ENCODE measurements at regions not wholly inside any gene's neighbourhood (a gene's known extent, or its start where the extent isn't known, plus 50 kb on each side); places are given as distances from the start of the nearest gene placed in this dataset.

DNA sequence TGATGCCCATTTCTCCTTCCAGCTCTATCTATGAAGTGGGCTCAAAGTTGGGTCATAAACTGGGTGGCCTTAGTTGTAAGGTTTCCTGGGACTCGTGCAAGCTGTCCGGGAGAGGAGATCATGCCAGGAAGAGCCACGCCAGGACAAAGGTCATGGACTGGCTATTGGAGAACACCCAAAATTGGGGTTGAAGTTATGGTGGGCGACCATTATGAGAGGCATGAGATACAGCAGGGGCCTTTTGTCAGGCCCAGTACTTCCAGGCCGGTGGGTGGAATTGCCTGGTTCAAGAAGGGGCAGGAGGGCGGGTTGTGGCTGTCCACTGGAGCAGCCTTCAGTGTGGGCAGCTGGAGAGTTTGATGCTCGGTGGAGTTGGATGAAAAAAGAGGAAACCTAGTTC is 225.1 kb upstream of the SSTR4 start:
- TF ChIP-seq, protein P1, sequence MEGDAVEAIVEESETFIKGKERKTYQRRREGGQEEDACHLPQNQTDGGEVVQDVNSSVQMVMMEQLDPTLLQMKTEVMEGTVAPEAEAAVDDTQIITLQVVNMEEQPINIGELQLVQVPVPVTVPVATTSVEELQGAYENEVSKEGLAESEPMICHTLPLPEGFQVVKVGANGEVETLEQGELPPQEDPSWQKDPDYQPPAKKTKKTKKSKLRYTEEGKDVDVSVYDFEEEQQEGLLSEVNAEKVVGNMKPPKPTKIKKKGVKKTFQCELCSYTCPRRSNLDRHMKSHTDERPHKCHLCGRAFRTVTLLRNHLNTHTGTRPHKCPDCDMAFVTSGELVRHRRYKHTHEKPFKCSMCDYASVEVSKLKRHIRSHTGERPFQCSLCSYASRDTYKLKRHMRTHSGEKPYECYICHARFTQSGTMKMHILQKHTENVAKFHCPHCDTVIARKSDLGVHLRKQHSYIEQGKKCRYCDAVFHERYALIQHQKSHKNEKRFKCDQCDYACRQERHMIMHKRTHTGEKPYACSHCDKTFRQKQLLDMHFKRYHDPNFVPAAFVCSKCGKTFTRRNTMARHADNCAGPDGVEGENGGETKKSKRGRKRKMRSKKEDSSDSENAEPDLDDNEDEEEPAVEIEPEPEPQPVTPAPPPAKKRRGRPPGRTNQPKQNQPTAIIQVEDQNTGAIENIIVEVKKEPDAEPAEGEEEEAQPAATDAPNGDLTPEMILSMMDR (IDR thresholded peaks at IDR 0.05; ENCODE audit: poor library complexity), result no peak
- no peak for TF ChIP-seq EZH2 (IDR thresholded peaks at IDR 0.05; ENCODE audit: borderline replicate concordance)
- no peak for TF ChIP-seq EZH2phosphoT487 (IDR thresholded peaks at IDR 0.05; ENCODE audit: low read depth, severe bottlenecking, unreplicated experiment)

All from hepatocyte (in vitro differentiated cells).